HG03139 (cell line): ENCODE measurements at regions not wholly inside any gene's neighbourhood (a gene's known extent, or its start where the extent isn't known, plus 50 kb on each side); places are given as distances from the start of the nearest gene placed in this dataset.

Source experiments
- ATAC-seq: cut with Tn5 transposase; IDR thresholded peaks from one replicate; pipeline ENCODE4 v1.9.1; 2021; ENCODE audit not compliant: unreplicated experiment

DNA sequence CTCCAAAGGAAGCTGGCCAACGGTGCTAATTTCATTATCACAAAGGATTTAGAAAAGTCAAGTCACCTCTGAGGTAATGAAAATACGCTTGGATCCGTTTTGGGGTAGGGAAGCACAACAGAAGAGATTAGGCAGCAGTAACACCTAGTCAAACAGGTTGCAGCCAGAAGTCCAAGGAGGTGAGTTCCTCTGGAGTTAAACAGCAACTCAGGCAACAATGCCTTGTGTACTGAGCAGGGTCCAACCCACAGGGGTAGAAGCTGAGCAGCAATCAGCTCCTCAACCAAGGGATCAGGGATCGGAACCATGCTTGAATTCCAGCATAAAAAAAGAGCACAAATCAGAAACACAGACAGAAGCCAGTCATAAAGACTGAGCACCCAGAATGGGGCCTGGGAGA lies 88.1 kb upstream of the SPRED1 start:
- ATAC-seq: no peak

DNA sequence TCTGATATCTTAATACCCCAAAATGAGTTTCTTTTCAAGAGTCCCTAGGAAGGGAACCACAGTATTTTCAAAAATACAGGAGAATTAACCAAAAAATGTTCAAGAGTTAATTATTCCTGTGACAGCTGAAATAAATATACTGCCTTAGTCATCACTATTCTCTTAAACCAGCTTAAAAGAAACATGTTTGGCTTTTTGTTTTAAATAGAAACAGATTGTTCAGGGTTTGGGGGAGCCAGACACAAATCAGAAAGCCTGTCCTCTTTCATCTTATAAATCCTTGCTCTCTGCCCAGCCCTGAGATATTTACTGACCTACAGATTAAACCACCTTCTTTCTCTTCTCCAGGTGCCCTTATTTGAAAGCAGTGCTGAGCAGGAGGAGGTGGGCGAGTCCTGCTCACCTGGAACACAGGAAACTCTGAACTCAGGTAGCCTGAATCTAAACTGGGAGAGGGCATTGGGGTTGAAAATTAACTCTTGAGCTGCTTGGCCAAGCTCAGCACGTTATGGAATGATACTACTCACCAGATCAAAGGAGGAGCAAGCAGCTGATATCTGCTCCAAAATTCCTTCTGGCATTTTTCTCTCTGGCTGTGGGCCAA lies 84.1 kb upstream of the SPRED1 start:
- ATAC-seq: no peak

DNA sequence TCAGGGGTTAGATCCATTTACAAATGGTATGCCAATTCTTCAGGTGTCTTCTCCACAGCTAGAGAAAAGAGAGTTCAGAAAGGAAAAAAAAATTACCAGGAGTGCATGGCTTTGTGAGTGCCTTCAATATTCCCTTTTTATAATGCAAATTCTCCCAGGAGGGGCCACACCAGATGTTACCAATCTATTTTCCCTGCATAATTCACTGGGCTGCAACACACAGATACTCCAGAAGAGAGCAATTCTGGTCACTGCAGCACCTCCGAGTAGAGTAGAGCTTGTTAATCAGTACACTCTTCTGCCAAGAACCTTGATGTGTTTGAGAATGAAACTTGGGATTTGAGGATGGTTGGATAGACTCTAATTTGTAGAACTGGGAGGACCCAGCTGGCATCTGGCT lies 80.7 kb upstream of the SPRED1 start:
- no peak for ATAC-seq

DNA sequence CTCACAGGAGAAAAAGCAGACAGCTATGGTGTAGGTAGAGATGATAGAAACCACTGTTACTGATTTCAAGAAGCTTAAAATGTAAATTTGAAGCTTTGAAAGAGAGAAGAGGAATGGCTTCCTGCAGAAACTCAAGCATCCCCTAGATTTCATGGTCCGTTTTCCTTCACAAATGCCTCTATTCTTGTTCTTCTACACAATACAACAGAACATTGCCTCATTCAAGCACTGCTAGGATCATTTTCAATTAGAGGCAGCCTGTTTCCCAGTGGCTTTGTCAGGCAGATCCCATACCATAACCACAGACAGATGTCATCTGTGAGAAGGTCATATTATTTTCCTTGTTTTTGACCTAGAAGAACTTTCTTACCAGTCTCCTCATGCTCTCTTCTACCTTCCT lies 77.9 kb upstream of the SPRED1 start:
- no peak for ATAC-seq

DNA sequence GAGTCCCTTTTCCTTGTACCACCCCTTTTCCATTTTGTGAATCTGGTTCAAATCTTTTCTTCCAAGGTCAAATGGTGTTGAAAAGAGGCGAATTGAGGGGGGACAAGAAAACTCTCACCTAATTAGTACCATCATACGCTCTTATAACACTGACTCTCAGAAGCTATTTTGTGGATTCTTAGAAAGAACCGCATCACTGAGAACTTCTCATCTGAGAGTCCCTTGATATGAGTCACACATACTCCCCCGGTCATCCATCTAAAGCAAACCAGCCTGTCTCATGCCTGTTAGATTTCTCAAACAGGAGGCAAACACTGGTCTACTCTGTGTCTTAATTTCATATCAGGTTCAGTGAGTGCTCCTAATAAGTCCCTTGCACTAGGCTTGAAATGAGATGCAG lies 76.5 kb upstream of the SPRED1 start:
- no peak for ATAC-seq

DNA sequence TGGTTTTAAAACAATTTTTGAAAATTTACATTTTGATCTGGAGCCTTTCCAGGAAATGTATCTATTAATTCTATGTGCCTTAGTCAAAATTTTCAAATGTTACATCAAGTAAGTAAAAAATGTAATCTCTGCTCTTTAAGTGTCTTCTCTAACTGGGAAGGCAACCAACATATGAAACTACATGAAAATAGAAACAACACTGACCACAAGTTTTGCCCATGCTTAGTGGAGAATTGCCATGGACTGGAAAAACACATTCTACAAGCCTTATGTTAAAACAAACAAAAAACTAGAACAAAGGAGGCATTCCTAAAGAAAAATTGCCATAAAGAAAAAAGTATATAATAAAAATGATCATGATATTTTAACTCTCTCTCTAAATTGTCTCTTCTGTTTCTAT lies 75.9 kb upstream of the SPRED1 start:
- no peak for ATAC-seq

DNA sequence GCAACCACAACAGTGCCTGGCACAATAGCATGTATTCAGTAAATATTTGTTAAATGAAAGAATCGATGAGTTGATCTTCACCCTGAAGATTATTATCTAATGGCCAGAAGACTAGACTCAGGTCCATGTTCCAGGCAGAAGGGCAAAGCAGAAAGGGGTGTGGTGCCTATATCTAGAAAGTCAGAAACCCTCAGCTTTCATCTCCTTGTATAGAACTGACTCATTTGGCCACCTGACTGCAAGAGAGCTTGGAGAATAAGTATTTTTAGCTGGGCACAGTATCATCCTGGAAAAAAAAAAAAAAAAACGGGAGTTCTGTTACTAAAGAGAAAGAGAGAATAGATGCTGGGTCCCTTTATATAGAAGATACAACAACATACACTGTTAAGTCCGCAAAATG lies 69.7 kb upstream of the SPRED1 start:
- ATAC-seq: no peak

DNA sequence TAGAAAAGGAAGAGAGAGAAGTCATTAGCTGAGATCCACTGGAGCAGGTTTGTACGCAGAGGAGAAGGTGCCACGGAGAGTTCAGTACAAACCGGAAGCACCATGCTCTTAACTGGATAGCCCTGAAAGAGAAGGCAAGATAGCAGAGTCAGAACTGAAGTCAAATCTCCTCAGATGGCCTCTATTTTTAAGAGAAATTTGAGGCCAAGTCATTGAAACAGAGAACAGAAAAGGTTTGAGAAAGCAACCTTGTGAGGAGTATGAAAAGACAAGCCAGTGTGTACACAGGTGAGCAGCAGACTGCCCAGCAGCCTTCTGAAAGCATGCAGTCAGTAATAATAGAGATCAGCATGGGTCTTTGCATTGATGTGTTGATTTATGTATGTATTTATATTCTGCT lies 66.1 kb upstream of the SPRED1 start:
- ATAC-seq: no peak

DNA sequence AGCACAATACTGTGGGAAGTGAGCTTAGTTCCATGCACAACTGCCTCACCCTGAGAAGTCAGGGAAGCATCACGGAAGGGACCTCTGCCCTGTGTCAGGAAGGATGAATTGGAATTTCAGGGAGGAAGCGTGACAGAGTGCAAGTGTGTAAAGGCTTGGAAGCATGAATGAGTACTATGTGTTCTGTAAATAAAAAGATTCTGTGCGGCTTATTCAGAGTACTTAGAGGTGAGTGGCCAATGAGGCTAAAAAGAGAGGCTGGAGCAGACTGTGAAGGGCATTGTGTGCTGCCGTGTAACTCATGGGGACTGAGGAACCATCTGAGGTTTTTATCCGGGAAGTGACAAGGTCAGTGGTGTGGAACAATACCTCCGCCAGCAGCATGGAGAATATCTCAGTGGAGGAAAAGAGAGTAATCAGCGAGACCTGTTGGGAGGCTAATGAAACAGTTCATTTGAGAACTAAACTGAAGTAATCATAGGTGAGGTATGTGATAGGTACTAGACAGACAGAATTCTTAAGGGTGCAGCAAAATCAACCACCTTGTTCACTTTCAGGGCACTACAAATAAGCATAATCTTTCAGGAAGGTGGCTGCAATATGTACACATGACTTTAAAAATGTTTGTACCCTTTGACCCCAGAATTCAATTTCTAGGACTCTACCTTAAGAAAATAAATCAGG lies 64.9 kb upstream of the SPRED1 start:
- ATAC-seq: no peak

DNA sequence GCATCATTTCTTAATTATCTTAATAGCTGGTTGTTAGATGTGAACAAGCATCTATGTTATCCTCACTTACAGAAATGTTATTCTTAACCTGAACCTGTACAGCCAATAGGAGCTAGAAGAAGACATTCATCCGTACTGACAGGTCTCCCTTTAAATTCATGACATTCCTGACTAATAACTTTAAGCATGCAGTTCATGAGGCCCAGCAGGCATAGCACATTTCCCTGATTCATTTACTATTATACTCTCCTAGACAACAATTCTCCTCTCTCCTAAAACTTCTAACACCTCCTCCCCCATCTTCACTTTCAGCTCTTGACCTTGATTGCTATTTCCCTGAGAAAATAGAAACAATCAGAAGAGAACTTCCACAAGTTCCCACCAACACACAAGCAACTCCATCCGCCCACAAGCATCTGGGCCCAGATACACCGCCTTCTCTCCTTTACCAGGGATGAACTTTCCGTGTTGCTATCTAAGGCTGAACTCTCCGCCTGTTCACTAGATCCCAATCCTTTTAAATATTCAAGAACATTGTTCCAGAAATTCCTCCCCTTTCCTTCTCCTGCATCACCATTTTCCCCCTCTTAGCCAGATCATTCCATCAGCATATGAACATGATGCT lies 62.9 kb upstream of the SPRED1 start:
- ATAC-seq: no peak

DNA sequence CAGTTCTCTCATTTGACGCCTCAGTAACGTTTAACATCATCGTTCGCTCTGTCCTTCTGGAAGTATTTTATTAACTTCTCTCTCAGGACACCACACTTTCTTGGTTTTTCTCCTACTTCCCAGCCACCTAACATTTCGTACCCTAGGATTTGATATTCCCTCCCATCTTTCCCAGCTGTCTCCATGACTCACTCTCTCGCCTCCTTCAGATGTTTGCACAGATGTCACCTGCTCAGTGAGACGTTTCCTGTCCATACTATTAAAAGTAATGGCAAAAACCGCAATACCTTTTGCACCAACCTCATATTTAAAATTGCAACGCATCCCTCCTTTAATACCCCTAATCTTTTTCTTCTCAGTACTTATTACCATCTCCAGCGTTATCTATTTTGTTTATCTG lies 62.1 kb upstream of the SPRED1 start:
- no peak for ATAC-seq

DNA sequence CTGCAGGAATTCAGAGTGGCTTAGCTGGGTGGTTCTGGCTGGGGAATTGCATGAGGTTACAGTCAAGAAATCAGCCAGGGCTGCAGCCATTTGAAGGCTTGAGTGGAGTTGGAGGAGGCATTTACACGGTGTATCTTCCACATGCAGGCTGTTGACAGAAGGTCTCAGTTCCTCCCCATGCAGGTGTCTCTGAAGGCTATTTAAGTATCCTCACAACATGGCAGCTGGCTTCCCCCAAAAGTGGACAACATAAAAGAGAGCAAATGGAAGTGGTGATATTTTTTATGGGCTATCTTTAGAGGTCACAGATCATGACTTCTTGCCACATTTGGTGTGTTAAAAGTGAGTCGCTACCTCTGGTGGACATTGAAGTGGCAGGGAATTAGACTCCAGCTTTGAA lies 60.1 kb upstream of the SPRED1 start:
- no peak for ATAC-seq

DNA sequence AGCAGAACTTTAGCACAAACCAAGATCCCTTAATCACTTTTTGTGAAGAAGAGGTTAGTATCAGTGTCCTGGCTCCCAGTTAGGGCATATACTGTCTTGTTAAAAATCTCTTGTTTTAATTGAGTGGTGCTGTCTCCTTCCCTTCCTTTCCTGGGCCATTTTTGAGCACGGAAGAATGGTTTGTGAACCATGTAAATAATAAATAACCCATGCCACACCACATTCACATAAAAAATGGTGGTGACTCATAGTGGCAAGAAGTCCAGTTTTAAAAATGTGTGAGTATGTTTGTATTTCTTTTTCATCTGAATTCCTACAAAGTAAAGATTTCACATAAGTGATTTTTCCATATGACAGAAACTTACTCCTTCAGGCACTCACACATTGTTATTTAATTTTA lies 59.1 kb upstream of the SPRED1 start:
- no peak for ATAC-seq

DNA sequence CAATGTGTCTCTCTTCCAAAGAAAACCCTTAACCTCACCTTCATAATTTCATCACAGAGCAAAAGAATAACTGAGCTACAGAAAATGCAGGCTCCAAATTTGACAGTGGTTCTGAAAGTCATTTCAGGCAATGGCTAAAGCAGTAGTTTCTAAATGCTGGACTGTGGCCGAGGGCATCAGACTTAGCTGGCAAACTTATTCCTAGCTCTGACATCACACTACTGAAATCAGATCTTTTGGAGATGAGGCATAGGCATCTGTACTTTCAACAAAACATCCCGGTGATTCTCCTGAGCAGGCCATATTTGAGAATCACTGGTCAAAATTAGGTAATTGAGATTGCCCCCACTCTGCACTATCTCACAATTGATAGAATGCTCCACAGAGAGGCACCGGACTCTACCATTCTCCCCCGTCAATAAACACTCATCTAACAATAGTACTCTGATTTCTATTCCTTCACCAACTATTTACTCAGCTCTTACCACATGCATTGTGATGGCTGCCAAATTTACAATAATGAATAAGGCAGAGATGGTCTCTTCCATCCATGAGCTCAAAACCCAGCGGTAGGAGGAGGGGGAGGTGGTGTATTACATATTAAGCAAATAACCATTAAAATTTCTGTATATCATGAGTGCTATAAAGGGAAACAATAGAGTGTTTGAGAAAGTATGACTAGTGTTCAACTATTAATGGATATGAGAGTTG lies 57.3 kb upstream of the SPRED1 start:
- no peak for ATAC-seq

DNA sequence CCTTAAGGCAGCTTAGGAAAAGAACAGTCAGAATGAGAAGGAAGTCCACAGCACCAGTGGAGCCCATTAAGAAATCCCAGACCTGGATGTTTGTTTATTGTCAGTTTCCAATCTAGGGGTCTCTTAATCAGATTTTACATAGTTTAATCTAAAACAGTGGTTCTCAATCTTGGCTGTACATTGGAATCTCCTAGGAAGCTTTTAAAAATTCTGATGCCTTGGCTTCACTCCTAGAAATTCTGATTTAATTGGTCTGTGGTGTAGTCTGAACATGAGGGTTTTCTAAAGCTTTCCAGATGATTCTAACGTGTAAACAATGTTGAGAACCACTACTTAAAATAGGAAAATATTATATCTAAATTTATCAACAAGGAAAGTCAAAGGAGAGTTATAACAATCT lies 56.6 kb upstream of the SPRED1 start:
- ATAC-seq: no peak

DNA sequence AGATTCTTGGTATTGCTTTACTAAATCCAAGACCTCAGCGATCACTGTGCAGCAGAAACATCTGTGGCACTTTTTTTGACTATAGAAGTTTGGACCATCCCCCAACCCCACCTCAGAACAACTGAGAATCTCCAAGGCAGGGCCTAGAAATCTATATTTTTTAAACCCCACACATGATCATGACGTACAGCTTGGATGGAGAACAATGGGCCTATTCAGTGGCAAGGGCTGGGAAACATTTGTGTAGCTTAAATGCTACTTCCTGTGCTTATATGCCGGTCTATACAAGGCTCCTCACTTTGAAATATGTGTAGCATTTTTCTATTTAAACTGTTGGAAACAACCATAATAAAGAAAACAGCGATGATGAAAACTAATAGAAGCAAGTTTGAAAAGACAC lies 55.1 kb upstream of the SPRED1 start:
- ATAC-seq: no peak

DNA sequence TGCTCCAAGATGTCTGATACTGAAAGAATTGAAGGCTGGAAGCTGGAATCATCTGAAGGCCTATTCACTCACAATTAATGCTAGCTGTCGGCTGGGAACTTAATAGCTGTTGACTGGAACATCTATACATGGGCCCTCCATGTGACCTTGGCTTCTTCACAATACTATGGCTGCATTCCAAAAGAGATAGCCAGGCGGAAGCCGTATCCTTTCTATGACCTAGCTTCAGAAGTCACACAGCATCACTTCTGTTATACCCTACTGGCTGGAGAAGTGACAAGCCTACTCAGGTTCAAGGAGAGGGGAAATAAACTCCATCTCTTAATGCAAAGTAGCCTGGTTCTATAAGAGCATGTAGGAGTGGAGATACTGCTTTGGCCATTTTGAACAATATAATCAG lies 50.9 kb upstream of the SPRED1 start:
- ATAC-seq: no peak

DNA sequence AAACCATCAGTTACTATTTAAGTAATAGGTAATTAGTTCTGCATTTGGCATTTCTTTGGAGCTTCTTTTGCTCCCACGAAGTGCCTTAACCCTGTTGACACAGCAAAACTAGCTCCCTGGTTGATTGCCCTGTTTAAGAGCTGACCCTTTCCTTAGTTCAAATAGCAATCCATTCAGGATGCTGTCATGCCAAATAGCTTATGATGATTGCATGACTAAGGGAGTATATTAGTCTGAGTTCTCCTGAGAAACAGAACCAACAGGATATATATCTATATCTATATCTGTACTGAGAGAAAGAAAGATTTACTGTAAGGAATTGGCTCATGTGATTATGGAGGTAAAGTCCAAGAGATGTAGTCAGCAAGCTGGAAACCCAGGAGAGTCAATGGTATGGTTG lies 50.3 kb upstream of the SPRED1 start:
- no peak for ATAC-seq
